ENCODE measurements at regions not wholly inside any gene's neighbourhood (a gene's known extent, or its start where the extent isn't known, plus 50 kb on each side); places are given as distances from the start of the nearest gene placed in this dataset.

DNA sequence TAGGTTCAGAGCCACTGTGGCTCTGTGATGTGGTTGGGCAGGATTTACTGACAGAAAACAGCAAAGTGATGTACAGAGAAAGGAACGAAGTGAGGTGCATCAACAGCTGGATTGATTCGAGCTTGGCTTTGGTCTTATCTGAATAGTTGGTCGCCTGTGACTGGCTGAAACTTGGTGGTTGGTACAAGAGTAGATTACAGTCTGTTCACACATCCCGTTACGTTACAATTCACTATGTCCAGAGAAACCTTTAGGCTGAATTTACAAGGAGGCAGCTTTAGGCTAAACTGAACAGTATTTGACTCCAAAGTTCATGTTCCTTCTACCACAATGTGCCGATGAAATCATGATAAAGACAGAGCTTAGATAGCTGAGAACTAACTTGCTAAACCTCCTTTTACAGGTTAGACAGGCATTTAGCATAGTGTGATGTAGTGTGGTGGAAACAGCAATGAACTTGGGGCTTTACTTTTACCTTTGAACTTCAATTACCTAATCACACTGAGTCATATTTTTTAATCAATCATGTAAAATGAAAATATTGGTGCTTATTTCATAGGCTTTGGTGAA lies 210.2 kb upstream of the PUM3 start:
- Histone ChIP-seq H3K36me3 (ENCODE audit: control insufficient read depth in 1 of 2, insufficient read depth in 2 of 2, low read length in 2 of 2) (no peaks in the 10 kb centered on the region), H3K79me2 (ENCODE audit: insufficient read depth, low read length) (no peaks in the 10 kb centered on the region), H3K9me2 (ENCODE audit: insufficient read depth) (no peaks in the 10 kb centered on the region), H3K4me1 (ENCODE audit: control insufficient read depth in 1 of 2, insufficient read depth in 2 of 2, low read length in 2 of 2) (no peaks in the 10 kb centered on the region), H3K27me3 (ENCODE audit: insufficient read depth, low read length) (peaks cover 24% of the 10 kb centered on the region), H3K4me2 (ENCODE audit: low read length) (no peak overlapping the region), H3K4me3 (replicated peaks in 1 of 2; ENCODE audit: low read depth in 1 of 2, low read length in 2 of 2) (no peak overlapping the region), H2AFZ (ENCODE audit: low read depth, low read length, poor library complexity, severe bottlenecking) (no peak overlapping the region), H3K9me3 (ENCODE audit: control insufficient read depth in 1 of 2, insufficient read depth in 1 of 2, low read depth in 1 of 2, low read length in 2 of 2) (no peaks in the 10 kb centered on the region), H4K20me1 (ENCODE audit: insufficient read depth) (no peaks in the 10 kb centered on the region), H3K9ac (ENCODE audit: low read length) (no peak overlapping the region), H3K27ac (ENCODE audit: low read depth, low read length) (no peak overlapping the region)
- BruUV-seq (replicated peaks) = no TSS peak
- ChIA-PET POLR2A (no interaction called here), CTCF (no interaction called here), RAD21 (ENCODE audit: low non-redundant PET in 1 of 2, low total read pairs in 2 of 2, uncharacterized antibody in 2 of 2, unreplicated experiment in 2 of 2) (no interaction called here)
- DNase-seq (ENCODE audit: low read depth, low spot score) = no peak
- TF ChIP-seq JUND (IDR thresholded peaks at IDR 0.05) (no peak), SIN3A (IDR thresholded peaks at IDR 0.05; ENCODE audit: low read depth) (no peak), CEBPB (IDR thresholded peaks at IDR 0.05; ENCODE audit: low read depth) (no peak), FOSL1 (IDR thresholded peaks at IDR 0.05; ENCODE audit: low read depth) (no peak), POLR2A (IDR thresholded peaks at IDR 0.05; ENCODE audit: borderline replicate concordance, extremely low read depth, insufficient read depth, insufficient read length) (no peak), ZFX (IDR thresholded peaks at IDR 0.05) (no peak), CBX3 (IDR thresholded peaks at IDR 0.05; ENCODE audit: low read depth) (no peak), TCF7L2 (IDR thresholded peaks at IDR 0.05; ENCODE audit: borderline replicate concordance, extremely low read depth, insufficient read depth, insufficient read length) (no peak), ZNF274 (IDR thresholded peaks at IDR 0.05; ENCODE audit: low read depth, low read length) (no peak)
- TF ChIP-seq, protein P1, sequence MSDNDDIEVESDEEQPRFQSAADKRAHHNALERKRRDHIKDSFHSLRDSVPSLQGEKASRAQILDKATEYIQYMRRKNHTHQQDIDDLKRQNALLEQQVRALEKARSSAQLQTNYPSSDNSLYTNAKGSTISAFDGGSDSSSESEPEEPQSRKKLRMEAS (IDR thresholded peaks at IDR 0.05) = no peak
- intact Hi-C loops (cut with micrococcal nuclease) = no loop called here
- ATAC-seq = no peak

DNA sequence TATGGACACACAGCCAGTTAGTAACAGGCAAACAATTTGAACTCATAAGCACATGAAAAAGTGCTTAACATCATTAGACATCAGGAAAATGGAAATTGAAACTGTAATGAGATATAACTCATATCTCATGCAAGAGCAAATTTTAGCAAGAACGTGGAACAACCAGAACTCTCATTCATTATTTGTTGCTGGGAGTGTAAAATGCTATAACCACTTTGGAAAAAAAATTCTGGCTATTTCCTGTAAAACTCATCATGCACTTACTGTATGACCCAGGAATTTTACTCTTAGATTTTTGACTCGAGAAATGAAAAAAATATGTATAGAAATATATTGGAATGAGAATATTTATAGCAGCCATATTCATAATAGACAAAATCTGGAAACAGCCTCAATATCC lies 205.7 kb upstream of the PUM3 start:
- no peak for DNase-seq (ENCODE audit: low read depth, low spot score)
- Histone ChIP-seq H2AFZ (ENCODE audit: low read depth, low read length, poor library complexity, severe bottlenecking) (no peak overlapping the region), H3K9me3 (ENCODE audit: control insufficient read depth in 1 of 2, insufficient read depth in 1 of 2, low read depth in 1 of 2, low read length in 2 of 2) (no peaks in the 10 kb centered on the region), H3K9ac (ENCODE audit: low read length) (no peak overlapping the region), H3K9me2 (ENCODE audit: insufficient read depth) (no peaks in the 10 kb centered on the region), H3K27ac (ENCODE audit: low read depth, low read length) (no peak overlapping the region), H3K4me3 (replicated peaks in 1 of 2; ENCODE audit: low read depth in 1 of 2, low read length in 2 of 2) (no peak overlapping the region), H3K27me3 (ENCODE audit: insufficient read depth, low read length) (peaks cover 40% of the 10 kb centered on the region; the same call in 1 of the 2 replicates), H3K36me3 (ENCODE audit: control insufficient read depth in 1 of 2, insufficient read depth in 2 of 2, low read length in 2 of 2) (no peaks in the 10 kb centered on the region), H4K20me1 (ENCODE audit: insufficient read depth) (no peaks in the 10 kb centered on the region), H3K4me2 (ENCODE audit: low read length) (no peak overlapping the region), H3K79me2 (ENCODE audit: insufficient read depth, low read length) (no peaks in the 10 kb centered on the region), H3K4me1 (ENCODE audit: control insufficient read depth in 1 of 2, insufficient read depth in 2 of 2, low read length in 2 of 2) (no peaks in the 10 kb centered on the region)
- POLR2A ChIA-PET = no interaction called here
- CTCF ChIA-PET = no interaction called here
- intact Hi-C loops (cut with micrococcal nuclease) = no loop called here
- BruUV-seq (replicated peaks) = no TSS peak
- ATAC-seq = no peak
- RAD21 ChIA-PET (ENCODE audit: low non-redundant PET in 1 of 2, low total read pairs in 2 of 2, uncharacterized antibody in 2 of 2, unreplicated experiment in 2 of 2) = no interaction called here
- TF ChIP-seq, protein P2, sequence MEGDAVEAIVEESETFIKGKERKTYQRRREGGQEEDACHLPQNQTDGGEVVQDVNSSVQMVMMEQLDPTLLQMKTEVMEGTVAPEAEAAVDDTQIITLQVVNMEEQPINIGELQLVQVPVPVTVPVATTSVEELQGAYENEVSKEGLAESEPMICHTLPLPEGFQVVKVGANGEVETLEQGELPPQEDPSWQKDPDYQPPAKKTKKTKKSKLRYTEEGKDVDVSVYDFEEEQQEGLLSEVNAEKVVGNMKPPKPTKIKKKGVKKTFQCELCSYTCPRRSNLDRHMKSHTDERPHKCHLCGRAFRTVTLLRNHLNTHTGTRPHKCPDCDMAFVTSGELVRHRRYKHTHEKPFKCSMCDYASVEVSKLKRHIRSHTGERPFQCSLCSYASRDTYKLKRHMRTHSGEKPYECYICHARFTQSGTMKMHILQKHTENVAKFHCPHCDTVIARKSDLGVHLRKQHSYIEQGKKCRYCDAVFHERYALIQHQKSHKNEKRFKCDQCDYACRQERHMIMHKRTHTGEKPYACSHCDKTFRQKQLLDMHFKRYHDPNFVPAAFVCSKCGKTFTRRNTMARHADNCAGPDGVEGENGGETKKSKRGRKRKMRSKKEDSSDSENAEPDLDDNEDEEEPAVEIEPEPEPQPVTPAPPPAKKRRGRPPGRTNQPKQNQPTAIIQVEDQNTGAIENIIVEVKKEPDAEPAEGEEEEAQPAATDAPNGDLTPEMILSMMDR (IDR thresholded peaks at IDR 0.05 in 2 of 3, conservative IDR thresholded peaks at IDR 0.05 in 1 of 3; ENCODE audit: borderline replicate concordance in 1 of 3, insufficient read depth in 1 of 3, low read depth in 2 of 3, low read length in 2 of 3) = no peak
- TF ChIP-seq, protein P3, sequence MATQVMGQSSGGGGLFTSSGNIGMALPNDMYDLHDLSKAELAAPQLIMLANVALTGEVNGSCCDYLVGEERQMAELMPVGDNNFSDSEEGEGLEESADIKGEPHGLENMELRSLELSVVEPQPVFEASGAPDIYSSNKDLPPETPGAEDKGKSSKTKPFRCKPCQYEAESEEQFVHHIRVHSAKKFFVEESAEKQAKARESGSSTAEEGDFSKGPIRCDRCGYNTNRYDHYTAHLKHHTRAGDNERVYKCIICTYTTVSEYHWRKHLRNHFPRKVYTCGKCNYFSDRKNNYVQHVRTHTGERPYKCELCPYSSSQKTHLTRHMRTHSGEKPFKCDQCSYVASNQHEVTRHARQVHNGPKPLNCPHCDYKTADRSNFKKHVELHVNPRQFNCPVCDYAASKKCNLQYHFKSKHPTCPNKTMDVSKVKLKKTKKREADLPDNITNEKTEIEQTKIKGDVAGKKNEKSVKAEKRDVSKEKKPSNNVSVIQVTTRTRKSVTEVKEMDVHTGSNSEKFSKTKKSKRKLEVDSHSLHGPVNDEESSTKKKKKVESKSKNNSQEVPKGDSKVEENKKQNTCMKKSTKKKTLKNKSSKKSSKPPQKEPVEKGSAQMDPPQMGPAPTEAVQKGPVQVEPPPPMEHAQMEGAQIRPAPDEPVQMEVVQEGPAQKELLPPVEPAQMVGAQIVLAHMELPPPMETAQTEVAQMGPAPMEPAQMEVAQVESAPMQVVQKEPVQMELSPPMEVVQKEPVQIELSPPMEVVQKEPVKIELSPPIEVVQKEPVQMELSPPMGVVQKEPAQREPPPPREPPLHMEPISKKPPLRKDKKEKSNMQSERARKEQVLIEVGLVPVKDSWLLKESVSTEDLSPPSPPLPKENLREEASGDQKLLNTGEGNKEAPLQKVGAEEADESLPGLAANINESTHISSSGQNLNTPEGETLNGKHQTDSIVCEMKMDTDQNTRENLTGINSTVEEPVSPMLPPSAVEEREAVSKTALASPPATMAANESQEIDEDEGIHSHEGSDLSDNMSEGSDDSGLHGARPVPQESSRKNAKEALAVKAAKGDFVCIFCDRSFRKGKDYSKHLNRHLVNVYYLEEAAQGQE (IDR thresholded peaks at IDR 0.05; ENCODE audit: low read depth) = no peak
- no peak for TF ChIP-seq POLR2A (IDR thresholded peaks at IDR 0.05; ENCODE audit: borderline replicate concordance, extremely low read depth, insufficient read depth, insufficient read length)
- TF ChIP-seq, protein P4, sequence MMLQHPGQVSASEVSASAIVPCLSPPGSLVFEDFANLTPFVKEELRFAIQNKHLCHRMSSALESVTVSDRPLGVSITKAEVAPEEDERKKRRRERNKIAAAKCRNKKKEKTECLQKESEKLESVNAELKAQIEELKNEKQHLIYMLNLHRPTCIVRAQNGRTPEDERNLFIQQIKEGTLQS (IDR thresholded peaks at IDR 0.05) = no peak
- TF ChIP-seq EGR1 (IDR thresholded peaks at IDR 0.05; ENCODE audit: low read depth) = no peak
- TF ChIP-seq RAD21 (IDR thresholded peaks at IDR 0.05; ENCODE audit: low read depth) = no peak
- no peak for TF ChIP-seq SP1 (IDR thresholded peaks at IDR 0.05; ENCODE audit: low read depth)
- TF ChIP-seq SIN3A (IDR thresholded peaks at IDR 0.05; ENCODE audit: low read depth) = no peak
- TF ChIP-seq SRF (IDR thresholded peaks at IDR 0.05; ENCODE audit: low read depth) = no peak
- TF ChIP-seq TCF7L2 (IDR thresholded peaks at IDR 0.05; ENCODE audit: borderline replicate concordance, extremely low read depth, insufficient read depth, insufficient read length) = no peak
- no peak for TF ChIP-seq FOSL1 (IDR thresholded peaks at IDR 0.05; ENCODE audit: low read depth)
- no peak for TF ChIP-seq ZFX (IDR thresholded peaks at IDR 0.05)

Measured in HCT116 (cell line).